HCT116 (cell line): ENCODE measurements at regions not wholly inside any gene's neighbourhood (a gene's known extent, or its start where the extent isn't known, plus 50 kb on each side); places are given as distances from the start of the nearest gene placed in this dataset.

ENCODE experiments used
- ATAC-seq: fragments of 200-7000 bp; cut with Tn5 transposase; 2 replicates; pipeline ENCODE4 v1.9.1; 2020; ENCODE audit warnings: mild to moderate bottlenecking, moderate library complexity
- BruUV-seq: library from RNA; stranded (reverse); fragments of 400-500 nt; replicated peaks from 2 replicates; lab custom pipeline; 2021; lab: Mats Ljungman, UMichigan
- CTCF ChIA-PET: fragments of 300-600 bp; sonication (Branson Sonifier 250); formaldehyde crosslinking; loops from one replicate; lab custom pipeline; 2021; ENCODE audit warnings: antibody characterized with exemption; lab: Charles Lee
- POLR2A ChIA-PET: fragments of 300-600, 350-600 bp; sonication (Branson Sonifier 250); formaldehyde crosslinking; loops from one replicate; lab custom pipeline; 2021; ENCODE audit warnings: antibody characterized with exemption; lab: Charles Lee
- RAD21 ChIA-PET, 2 experiments: fragments of 300-600 bp; sonication (Branson Sonifier 250); formaldehyde crosslinking; loops; one replicate each; lab custom pipeline; 2023; ENCODE audit warnings: low total read pairs in 2 of 2; ENCODE audit not compliant: uncharacterized antibody in 2 of 2, unreplicated experiment in 2 of 2, low non-redundant PET in 1 of 2; lab: Charles Lee
- DNase-seq: peaks from one replicate; pipeline ENCODE4 v3.0.0-alpha.2; 2010; ENCODE audit warnings: low read depth, low spot score
- H2AFZ ChIP-seq: fragments of 200-600 bp; shearing (Covaris generic), sonication (generic); 2 replicates; pipeline ENCODE4 v1.6.1; 2017; ENCODE audit warnings: low read depth, mixed run types, mixed read lengths, antibody characterized with exemption, low read length; ENCODE audit not compliant: poor library complexity, severe bottlenecking
- H3K27ac ChIP-seq: 2 replicates; pipeline ENCODE4 v1.5.1; 2012; ENCODE audit warnings: low read depth, low read length
- H3K27me3 ChIP-seq: fragments of 200-600 bp; sonication (generic); 2 replicates; pipeline ENCODE4 v1.6.1; 2016; ENCODE audit warnings: mixed run types, low read length, mixed read lengths; ENCODE audit not compliant: insufficient read depth
- H3K36me3 ChIP-seq, 2 experiments: fragments of 200-500 bp in 1 of 2; fragments of 200-600 bp in 1 of 2; sonication (Bioruptor generic) in 1 of 2; sonication (generic) in 1 of 2; 2 replicates each; pipeline versions ENCODE4 v1.5.1 to v1.6.1; 2014 to 2016; ENCODE audit warnings: low read length in 2 of 2, inconsistent platforms in 1 of 2, mixed read lengths in 1 of 2, mixed run types in 1 of 2; ENCODE audit not compliant: insufficient read depth in 2 of 2, control insufficient read depth in 1 of 2
- H3K4me1 ChIP-seq, 2 experiments: fragments of 200-600 bp in 1 of 2; sonication (generic) in 1 of 2; 2 replicates each; pipeline versions ENCODE4 v1.5.1 to v1.6.1; 2012 to 2017; ENCODE audit warnings: low read length in 2 of 2, inconsistent platforms in 1 of 2, mild to moderate bottlenecking in 1 of 2, mixed read lengths in 1 of 2, mixed run types in 1 of 2, moderate library complexity in 1 of 2; ENCODE audit not compliant: insufficient read depth in 2 of 2, control insufficient read depth in 1 of 2
- H3K4me2 ChIP-seq: fragments of 200-600 bp; sonication (generic); 2 replicates; pipeline ENCODE4 v1.6.1; 2017; ENCODE audit warnings: mixed run types, low read length, mixed read lengths
- H3K4me3 ChIP-seq, 2 experiments: fragments of 200-600 bp in 1 of 2; sonication (generic) in 1 of 2; replicated peaks in 1 of 2; 2 replicates each; pipeline ENCODE4 v1.5.1; 2011 to 2016; ENCODE audit warnings: low read length in 2 of 2, control low read depth in 1 of 2, low read depth in 1 of 2, mild to moderate bottlenecking in 1 of 2, mixed read lengths in 1 of 2, mixed run types in 1 of 2
- H3K79me2 ChIP-seq: fragments of 200-600 bp; sonication (generic); 2 replicates; pipeline ENCODE4 v1.6.1; 2017; ENCODE audit warnings: mild to moderate bottlenecking, mixed run types, low read length, moderate library complexity, mixed read lengths; ENCODE audit not compliant: insufficient read depth
- H3K9ac ChIP-seq: fragments of 200-600 bp; sonication (generic); 2 replicates; pipeline ENCODE4 v1.6.1; 2016; ENCODE audit warnings: low read length, mixed read lengths
- H3K9me2 ChIP-seq: fragments of 200-600 bp; sonication (generic), shearing (Covaris generic); 2 replicates; pipeline ENCODE4 v1.6.1; 2017; ENCODE audit warnings: mixed run types, mild to moderate bottlenecking, moderate library complexity; ENCODE audit not compliant: insufficient read depth
- H3K9me3 ChIP-seq, 2 experiments: fragments of 200-500 bp in 1 of 2; fragments of 200-600 bp in 1 of 2; sonication (Bioruptor generic) in 1 of 2; sonication (generic) in 1 of 2; 2 replicates each; pipeline ENCODE4 v1.6.1; 2014 to 2017; ENCODE audit warnings: low read length in 2 of 2, mixed read lengths in 2 of 2, inconsistent platforms in 1 of 2, low read depth in 1 of 2, mild to moderate bottlenecking in 1 of 2, mixed run types in 1 of 2, moderate library complexity in 1 of 2; ENCODE audit not compliant: control insufficient read depth in 1 of 2, insufficient read depth in 1 of 2
- H4K20me1 ChIP-seq: fragments of 200-600 bp; sonication (generic), shearing (Covaris generic); 2 replicates; pipeline ENCODE4 v1.6.1; 2017; ENCODE audit warnings: mixed run types, mild to moderate bottlenecking, moderate library complexity; ENCODE audit not compliant: insufficient read depth
- CBX3 ChIP-seq: IDR thresholded peaks from 2 replicates; pipeline ENCODE4 v1.6.1; 2012; ENCODE audit warnings: low read depth
- CEBPB ChIP-seq: IDR thresholded peaks from 2 replicates; pipeline ENCODE4 v1.6.1; 2012; ENCODE audit warnings: low read depth
- EGR1 ChIP-seq: IDR thresholded peaks from 2 replicates; pipeline ENCODE4 v1.6.1; 2012; ENCODE audit warnings: low read depth
- ELF1 ChIP-seq: IDR thresholded peaks from 2 replicates; pipeline ENCODE4 v1.6.1; 2012; ENCODE audit warnings: low read depth, borderline replicate concordance
- EZH2 ChIP-seq: fragments of 200-600 bp; sonication (generic); IDR thresholded peaks from 2 replicates; pipeline ENCODE4 v1.6.1; 2017; ENCODE audit warnings: antibody characterized with exemption, mixed run types
- EZH2phosphoT487 ChIP-seq: fragments of 200-600 bp; IDR thresholded peaks from 2 replicates; pipeline ENCODE4 v1.6.1; 2018; ENCODE audit warnings: antibody characterized with exemption, borderline replicate concordance
- JUND ChIP-seq: IDR thresholded peaks from 2 replicates; pipeline ENCODE4 v1.6.1; 2012
- POLR2AphosphoS5 ChIP-seq: IDR thresholded peaks from 2 replicates; pipeline ENCODE4 v1.6.1; 2011; ENCODE audit warnings: mild to moderate bottlenecking, low read depth, low read length, moderate library complexity
- RAD21 ChIP-seq: IDR thresholded peaks from 2 replicates; pipeline ENCODE4 v1.6.1; 2012; ENCODE audit warnings: low read depth, mild to moderate bottlenecking
- SIN3A ChIP-seq: IDR thresholded peaks from 2 replicates; pipeline ENCODE4 v1.6.1; 2012; ENCODE audit warnings: low read depth
- SP1 ChIP-seq: IDR thresholded peaks from 2 replicates; pipeline ENCODE4 v1.6.1; 2012; ENCODE audit warnings: low read depth
- SRF ChIP-seq: IDR thresholded peaks from 2 replicates; pipeline ENCODE4 v1.6.1; 2012; ENCODE audit warnings: low read depth
- TCF7L2 ChIP-seq: IDR thresholded peaks from 2 replicates; pipeline ENCODE4 v1.7.0; 2011; ENCODE audit warnings: borderline replicate concordance, inconsistent platforms; ENCODE audit not compliant: insufficient read depth, insufficient read length; ENCODE audit errors: extremely low read depth
- YY1 ChIP-seq: IDR thresholded peaks from 2 replicates; pipeline ENCODE4 v1.6.1; 2011; ENCODE audit warnings: low read length, low read depth, moderate library complexity, mild to moderate bottlenecking; ENCODE audit not compliant: insufficient replicate concordance; ENCODE audit errors: extremely low read depth
- ZBTB33 ChIP-seq: IDR thresholded peaks from 2 replicates; pipeline ENCODE4 v1.6.1; 2011; ENCODE audit warnings: mild to moderate bottlenecking, low read length, moderate library complexity; ENCODE audit not compliant: insufficient replicate concordance; ENCODE audit errors: extremely low read depth
- ZNF274 ChIP-seq: fragments of 200-500 bp; sonication (Bioruptor generic); IDR thresholded peaks from 2 replicates; pipeline ENCODE4 v1.6.1; 2014; ENCODE audit warnings: mild to moderate bottlenecking, low read depth, low read length, inconsistent platforms
- intact Hi-C: fragments of 100-400 bp; cut with micrococcal nuclease; formaldehyde crosslinking; loops from 2 replicates; pipeline ENCODE4 v1.10.0; 2022
- TF ChIP-seq, protein P1 (sequence below): IDR thresholded peaks from 2 replicates; pipeline ENCODE4 v1.6.1; 2012
- TF ChIP-seq, protein P2 (sequence below): IDR thresholded peaks from 2 replicates; pipeline ENCODE4 v1.6.1; 2012
- TF ChIP-seq, protein P3 (sequence below), 3 experiments: fragments of 200-600 bp in 1 of 3; sonication (generic) in 1 of 3; IDR thresholded peaks in 2 of 3; conservative IDR thresholded peaks in 1 of 3; 2 replicates each; pipeline ENCODE4 v1.5.1; 2012 to 2017; ENCODE audit warnings: low read depth in 2 of 3, low read length in 2 of 3, antibody characterized with exemption in 1 of 3, borderline replicate concordance in 1 of 3, control low read depth in 1 of 3, mild to moderate bottlenecking in 1 of 3, mixed read lengths in 1 of 3, mixed run types in 1 of 3, moderate library complexity in 1 of 3; ENCODE audit not compliant: insufficient read depth in 1 of 3

- H3K4me2 ChIP-seq, result no peak overlapping the region
- H2AFZ ChIP-seq, result no peak overlapping the region
- no peak overlapping the region for H3K27ac ChIP-seq
- H3K36me3 ChIP-seq, result no peaks in the 10 kb centered on the region
- POLR2A ChIA-PET, result no interaction called here
- intact Hi-C loops, result loop anchor here (10.0 kb wide), 1 partner anchor 230 kb away; no protein-coding TSS in a partner anchor
- CTCF ChIA-PET, result no interaction called here
- H3K27me3 ChIP-seq, result peaks cover 34% of the 10 kb centered on the region
- H3K79me2 ChIP-seq, result no peaks in the 10 kb centered on the region
- no peaks in the 10 kb centered on the region for H3K9me3 ChIP-seq
- H3K4me3 ChIP-seq, result no peak overlapping the region
- RAD21 ChIA-PET, result no interaction called here
- no peaks in the 10 kb centered on the region for H3K4me1 ChIP-seq
- H3K9me2 ChIP-seq, result no peaks in the 10 kb centered on the region
- H3K9ac ChIP-seq, result no peak overlapping the region
- no peak for TF ChIP-seq ZBTB33
- TF ChIP-seq, protein P1, sequence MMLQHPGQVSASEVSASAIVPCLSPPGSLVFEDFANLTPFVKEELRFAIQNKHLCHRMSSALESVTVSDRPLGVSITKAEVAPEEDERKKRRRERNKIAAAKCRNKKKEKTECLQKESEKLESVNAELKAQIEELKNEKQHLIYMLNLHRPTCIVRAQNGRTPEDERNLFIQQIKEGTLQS, result no peak
- TF ChIP-seq RAD21, result no peak
- no peak for TF ChIP-seq YY1
- no peak for TF ChIP-seq POLR2AphosphoS5
- no peak for TF ChIP-seq EZH2phosphoT487
- TF ChIP-seq CBX3, result no peak
- TF ChIP-seq ZNF274, result no peak
- TF ChIP-seq, protein P2, sequence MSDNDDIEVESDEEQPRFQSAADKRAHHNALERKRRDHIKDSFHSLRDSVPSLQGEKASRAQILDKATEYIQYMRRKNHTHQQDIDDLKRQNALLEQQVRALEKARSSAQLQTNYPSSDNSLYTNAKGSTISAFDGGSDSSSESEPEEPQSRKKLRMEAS, result no peak
- no peak for TF ChIP-seq JUND
- TF ChIP-seq, protein P3, sequence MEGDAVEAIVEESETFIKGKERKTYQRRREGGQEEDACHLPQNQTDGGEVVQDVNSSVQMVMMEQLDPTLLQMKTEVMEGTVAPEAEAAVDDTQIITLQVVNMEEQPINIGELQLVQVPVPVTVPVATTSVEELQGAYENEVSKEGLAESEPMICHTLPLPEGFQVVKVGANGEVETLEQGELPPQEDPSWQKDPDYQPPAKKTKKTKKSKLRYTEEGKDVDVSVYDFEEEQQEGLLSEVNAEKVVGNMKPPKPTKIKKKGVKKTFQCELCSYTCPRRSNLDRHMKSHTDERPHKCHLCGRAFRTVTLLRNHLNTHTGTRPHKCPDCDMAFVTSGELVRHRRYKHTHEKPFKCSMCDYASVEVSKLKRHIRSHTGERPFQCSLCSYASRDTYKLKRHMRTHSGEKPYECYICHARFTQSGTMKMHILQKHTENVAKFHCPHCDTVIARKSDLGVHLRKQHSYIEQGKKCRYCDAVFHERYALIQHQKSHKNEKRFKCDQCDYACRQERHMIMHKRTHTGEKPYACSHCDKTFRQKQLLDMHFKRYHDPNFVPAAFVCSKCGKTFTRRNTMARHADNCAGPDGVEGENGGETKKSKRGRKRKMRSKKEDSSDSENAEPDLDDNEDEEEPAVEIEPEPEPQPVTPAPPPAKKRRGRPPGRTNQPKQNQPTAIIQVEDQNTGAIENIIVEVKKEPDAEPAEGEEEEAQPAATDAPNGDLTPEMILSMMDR (IDR thresholded peaks at IDR 0.05 in 2 of 3, conservative IDR thresholded peaks at IDR 0.05 in 1 of 3; ENCODE audit: borderline replicate concordance in 1 of 3, insufficient read depth in 1 of 3, low read depth in 2 of 3, low read length in 2 of 3), result no peak
- TF ChIP-seq SIN3A, result no peak
- no peak for TF ChIP-seq TCF7L2
- no peak for TF ChIP-seq SRF
- TF ChIP-seq EZH2, result no peak
- no peak for TF ChIP-seq CEBPB
- no peak for TF ChIP-seq SP1
- TF ChIP-seq ELF1, result no peak
- TF ChIP-seq EGR1, result no peak
- no peak for DNase-seq
- no TSS peak for BruUV-seq
- no peaks in the 10 kb centered on the region for H4K20me1 ChIP-seq
- no peak for ATAC-seq
Measured at GRCh38 chr14:56944397-56944796, 134.1 kb upstream of the OTX2 start.
